HG02981 (cell line): ENCODE measurements at regions not wholly inside any gene's neighbourhood (a gene's known extent, or its start where the extent isn't known, plus 50 kb on each side); places are given as distances from the start of the nearest gene placed in this dataset.
"Not testable (repeated sequence)": the region's sequence is repeated elsewhere in the genome, so short reads cannot be mapped to it uniquely, and the experiment has no call there.

Experiments
- ATAC-seq: cut with Tn5 transposase; IDR thresholded peaks from one replicate; pipeline ENCODE4 v1.9.1; 2021; ENCODE audit warnings: mild to moderate bottlenecking, moderate library complexity; ENCODE audit not compliant: unreplicated experiment

- no peak for ATAC-seq
Measured at GRCh38 chr1:81307786-81308185, 492.9 kb upstream of the ADGRL2 start.

GRCh38 chr1:81305997-81306452 is 494.7 kb upstream of the ADGRL2 start:
- ATAC-seq, result peak; percentile 62

GRCh38 chr1:81304187-81304586 is 496.5 kb upstream of the ADGRL2 start:
- no peak for ATAC-seq

GRCh38 chr1:81299892-81300291 is 500.8 kb upstream of the ADGRL2 start:
- no peak for ATAC-seq

GRCh38 chr1:81298266-81298665 is 502.5 kb upstream of the ADGRL2 start:
- no peak for ATAC-seq

GRCh38 chr1:81296601-81297000 is 504.1 kb upstream of the ADGRL2 start:
- no peak for ATAC-seq

GRCh38 chr1:81290326-81290725 is 510.4 kb upstream of the ADGRL2 start:
- ATAC-seq, result no peak

- ATAC-seq, result no peak
Measured at GRCh38 chr1:81288689-81289088, 512.0 kb upstream of the ADGRL2 start.

GRCh38 chr1:81287411-81288080 is 513.2 kb upstream of the ADGRL2 start:
- ATAC-seq, result no peak

- ATAC-seq, result no peak
Measured at GRCh38 chr1:81270051-81270450, 530.7 kb upstream of the ADGRL2 start.

GRCh38 chr1:81264976-81265375 is 535.8 kb upstream of the ADGRL2 start:
- ATAC-seq, result no peak

GRCh38 chr1:81259625-81260411 is 540.9 kb upstream of the ADGRL2 start:
- ATAC-seq, result no peak

- no peak for ATAC-seq
Measured at GRCh38 chr1:81254560-81254959, 546.2 kb upstream of the ADGRL2 start.

- no peak for ATAC-seq
Measured at GRCh38 chr1:81254068-81254467, 546.7 kb upstream of the ADGRL2 start.

GRCh38 chr1:81252471-81253151 is 548.1 kb upstream of the ADGRL2 start:
- no peak for ATAC-seq

- not testable (repeated sequence) for ATAC-seq
Measured at GRCh38 chr1:81250825-81251224, 549.9 kb upstream of the ADGRL2 start.

- not testable (repeated sequence) for ATAC-seq
Measured at GRCh38 chr1:81245084-81245715, 555.5 kb upstream of the ADGRL2 start.

- ATAC-seq, result not testable (repeated sequence)
Measured at GRCh38 chr1:81244612-81245011, 556.1 kb upstream of the ADGRL2 start.

- ATAC-seq, result no peak
Measured at GRCh38 chr1:81242103-81242502, 558.6 kb upstream of the ADGRL2 start.

GRCh38 chr1:81238129-81238528 is 562.6 kb upstream of the ADGRL2 start:
- no peak for ATAC-seq

GRCh38 chr1:81237473-81238089 is 563.2 kb upstream of the ADGRL2 start:
- ATAC-seq, result no peak
